Bronchial epithelial cell (primary cell): ENCODE measurements at regions not wholly inside any gene's neighbourhood (a gene's known extent, or its start where the extent isn't known, plus 50 kb on each side); places are given as distances from the start of the nearest gene placed in this dataset.

Experiments
- DNase-seq: peaks from one replicate; pipeline ENCODE4 v3.0.0-alpha.2; 2010; ENCODE audit warnings: low read depth
- FAIRE-seq: peaks from 2 replicates; lab custom pipeline; 2011; peaks lifted over from hg19 to GRCh38; lab: Jason Lieb, UNC
- H3K27me3 ChIP-seq: 2 replicates; pipeline ENCODE4 v1.5.1; 2011; ENCODE audit warnings: low read length; ENCODE audit not compliant: control insufficient read depth, insufficient read depth
- H3K36me3 ChIP-seq: 2 replicates; pipeline ENCODE4 v1.5.1; 2011; ENCODE audit warnings: low read length; ENCODE audit not compliant: control insufficient read depth, insufficient read depth
- H3K4me3 ChIP-seq: 2 replicates; pipeline ENCODE4 v1.5.1; 2011; ENCODE audit warnings: mild to moderate bottlenecking, low read depth, low read length, control low read depth
- TF ChIP-seq, protein P1 (sequence below): IDR thresholded peaks from 2 replicates; pipeline ENCODE4 v1.5.1; 2011; ENCODE audit warnings: mild to moderate bottlenecking, moderate library complexity, low read length, control low read depth, inconsistent platforms; ENCODE audit not compliant: insufficient read depth, severe bottlenecking

DNA sequence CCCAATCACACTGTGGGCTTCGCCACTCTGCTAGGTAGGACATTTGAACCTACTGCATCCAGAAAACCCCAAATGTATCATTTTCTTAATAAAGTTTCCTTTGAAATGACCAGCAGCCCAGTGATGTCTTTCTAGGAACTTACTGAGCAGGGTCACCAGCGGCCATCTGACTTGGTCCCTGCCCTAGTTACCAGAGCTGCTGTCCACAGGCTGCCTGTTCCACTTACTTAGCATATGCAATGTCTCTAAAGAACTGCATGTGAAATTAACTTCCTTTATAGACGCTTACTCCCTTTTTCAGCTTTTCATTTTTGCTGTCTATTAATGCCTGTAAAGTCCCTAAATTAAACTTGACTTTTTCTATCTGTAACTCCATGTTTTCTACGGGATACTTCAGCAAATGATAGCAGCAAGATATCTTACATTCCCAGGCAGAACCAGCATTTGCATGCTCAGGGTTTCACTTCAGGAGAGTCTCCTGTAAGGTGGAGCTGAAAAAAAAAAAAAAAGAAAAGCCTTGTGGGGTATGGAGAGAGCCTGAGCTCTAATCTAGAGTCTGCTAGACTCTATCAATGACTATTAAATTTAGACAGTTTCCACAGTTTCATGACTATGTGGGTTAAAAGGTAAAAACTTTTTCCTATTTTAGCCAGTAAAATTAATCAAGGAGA lies 125.0 kb downstream of the FAT3 start:
- Histone ChIP-seq H3K27me3 (peaks cover 6% of the 10 kb centered on the region), H3K36me3 (no peaks in the 10 kb centered on the region), H3K4me3 (no peak overlapping the region)
- DNase-seq (no peak), FAIRE-seq (no peak)
- TF ChIP-seq, protein P1, sequence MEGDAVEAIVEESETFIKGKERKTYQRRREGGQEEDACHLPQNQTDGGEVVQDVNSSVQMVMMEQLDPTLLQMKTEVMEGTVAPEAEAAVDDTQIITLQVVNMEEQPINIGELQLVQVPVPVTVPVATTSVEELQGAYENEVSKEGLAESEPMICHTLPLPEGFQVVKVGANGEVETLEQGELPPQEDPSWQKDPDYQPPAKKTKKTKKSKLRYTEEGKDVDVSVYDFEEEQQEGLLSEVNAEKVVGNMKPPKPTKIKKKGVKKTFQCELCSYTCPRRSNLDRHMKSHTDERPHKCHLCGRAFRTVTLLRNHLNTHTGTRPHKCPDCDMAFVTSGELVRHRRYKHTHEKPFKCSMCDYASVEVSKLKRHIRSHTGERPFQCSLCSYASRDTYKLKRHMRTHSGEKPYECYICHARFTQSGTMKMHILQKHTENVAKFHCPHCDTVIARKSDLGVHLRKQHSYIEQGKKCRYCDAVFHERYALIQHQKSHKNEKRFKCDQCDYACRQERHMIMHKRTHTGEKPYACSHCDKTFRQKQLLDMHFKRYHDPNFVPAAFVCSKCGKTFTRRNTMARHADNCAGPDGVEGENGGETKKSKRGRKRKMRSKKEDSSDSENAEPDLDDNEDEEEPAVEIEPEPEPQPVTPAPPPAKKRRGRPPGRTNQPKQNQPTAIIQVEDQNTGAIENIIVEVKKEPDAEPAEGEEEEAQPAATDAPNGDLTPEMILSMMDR: no peak

DNA sequence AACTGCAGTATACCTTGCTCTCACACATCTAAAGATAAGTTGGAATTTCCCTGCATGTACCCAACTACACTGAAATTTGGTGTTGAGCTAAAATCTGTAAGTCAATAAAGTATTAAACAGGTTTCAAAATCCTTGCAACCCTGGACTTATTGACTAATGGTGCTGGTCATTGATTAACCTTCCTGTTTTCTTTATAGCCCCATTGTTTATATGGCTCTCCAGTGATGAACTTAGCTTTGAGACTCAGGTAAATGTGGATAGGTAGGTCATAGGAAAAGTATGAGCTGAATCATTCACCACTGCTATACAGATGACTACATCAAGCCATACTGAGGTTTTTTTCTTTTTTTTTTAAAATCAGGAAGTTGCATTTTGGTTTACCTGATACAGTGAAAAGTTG lies 132.7 kb downstream of the FAT3 start:
- Histone ChIP-seq H3K4me3 (no peak overlapping the region), H3K36me3 (no peaks in the 10 kb centered on the region), H3K27me3 (peaks cover 2% of the 10 kb centered on the region)
- TF ChIP-seq, protein P1: no peak
- FAIRE-seq (no peak), DNase-seq (peak; percentile 92)

DNA sequence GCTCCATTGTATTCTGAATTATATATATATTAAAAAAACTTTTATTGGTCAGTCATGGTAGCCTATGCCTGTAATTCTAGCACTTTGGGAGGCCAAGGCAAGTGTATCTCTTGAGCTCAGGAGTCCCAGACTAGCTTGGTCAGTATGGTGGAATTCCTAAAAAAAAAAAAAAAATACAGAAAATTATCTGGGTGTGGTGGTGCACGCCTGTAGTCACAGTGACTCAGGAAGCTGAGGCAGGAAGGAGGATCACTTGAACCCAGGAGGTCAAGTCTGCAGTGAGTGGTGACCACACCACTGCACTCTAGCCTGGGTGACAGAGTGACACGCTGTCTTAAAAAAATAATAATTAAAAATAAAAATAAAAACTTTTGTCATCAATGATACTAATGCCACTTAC lies 133.2 kb downstream of the FAT3 start:
- H3K4me3 ChIP-seq: no peak overlapping the region
- FAIRE-seq: no peak
- TF ChIP-seq, protein P1: no peak
- H3K27me3 ChIP-seq: peaks cover 2% of the 10 kb centered on the region
- peak; percentile 9 for DNase-seq
- no peaks in the 10 kb centered on the region for H3K36me3 ChIP-seq

- Histone ChIP-seq H3K36me3 (no peaks in the 10 kb centered on the region), H3K27me3 (no peaks in the 10 kb centered on the region), H3K4me3 (no peak overlapping the region)
- TF ChIP-seq, protein P1: no peak
- no peak for DNase-seq
- peak; percentile 13 for FAIRE-seq
Measured at GRCh38 chr11:92361551-92361950, 136.9 kb downstream of the FAT3 start.

- no peaks in the 10 kb centered on the region for H3K27me3 ChIP-seq
- FAIRE-seq (no peak), DNase-seq (no peak)
- TF ChIP-seq, protein P1: no peak
- H3K36me3 ChIP-seq: no peaks in the 10 kb centered on the region
- no peak overlapping the region for H3K4me3 ChIP-seq
Measured at GRCh38 chr11:92362989-92363388, 138.4 kb downstream of the FAT3 start.

DNA sequence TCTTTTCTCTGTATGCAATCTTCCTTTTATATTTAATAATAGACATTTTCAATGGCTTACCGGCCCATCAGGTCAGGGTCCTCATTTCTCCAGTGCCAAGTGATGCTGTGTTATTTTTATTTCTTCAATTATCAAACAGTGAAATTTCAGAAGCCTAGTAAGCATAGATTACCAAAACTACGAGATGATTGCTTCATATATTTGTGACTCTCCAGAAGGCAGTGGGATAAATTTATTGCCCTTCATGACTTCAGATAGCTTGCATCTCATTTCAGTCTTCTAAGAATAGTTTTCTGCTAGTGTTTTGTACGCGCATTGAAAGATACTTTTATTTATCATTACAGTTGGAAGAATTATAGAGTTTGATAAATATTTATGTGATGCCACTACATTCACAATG lies 139.6 kb downstream of the FAT3 start:
- H3K36me3 ChIP-seq: no peaks in the 10 kb centered on the region
- no peaks in the 10 kb centered on the region for H3K27me3 ChIP-seq
- no peak overlapping the region for H3K4me3 ChIP-seq
- no peak for DNase-seq
- FAIRE-seq: no peak
- TF ChIP-seq, protein P1: no peak
